Spleen (tissue), 7 donors: ENCODE measurements at regions not wholly inside any gene's neighbourhood (a gene's known extent, or its start where the extent isn't known, plus 50 kb on each side); places are given as distances from the start of the nearest gene placed in this dataset.

Experiments used
- CTCF ChIP-seq, 11 experiments: fragments of 200-600 bp in 7 of 11; fragments of 450-650 bp in 4 of 11; sonication (generic) in 4 of 11; IDR thresholded peaks in 8 of 11; conservative IDR thresholded peaks in 3 of 11; 1 replicate in 7 of 11; 2 replicates in 4 of 11; pipeline versions ENCODE4 v1.4.0 to v1.8.0; 2016 to 2021; ENCODE audit warnings: antibody characterized with exemption in 11 of 11, inconsistent platforms in 4 of 11, mild to moderate bottlenecking in 1 of 11
- POLR2A ChIP-seq, 3 donors: fragments of 450-650 bp; IDR thresholded peaks; one replicate each; pipeline ENCODE4 v1.5.1; 2017; ENCODE audit warnings: antibody characterized with exemption in 3 of 3, mild to moderate bottlenecking in 1 of 3
- POLR2AphosphoS5 ChIP-seq, 3 donors: sonication (generic); formaldehyde crosslinking; IDR thresholded peaks; one replicate each; pipeline ENCODE4 v1.5.1; 2017; ENCODE audit warnings: antibody characterized with exemption in 3 of 3
- donor health status: DM: no; HTN: no; CAD: no; lungs with moderate emphysema.
- donor health status: DM: no; HTN: no; CAD: no.
- donor health status: DM: no; HTN: no; CAD: no.

GRCh38 chr2:52882974-52883373, 884.6 kb upstream of the CHAC2 start:
- TF ChIP-seq POLR2A (IDR thresholded peaks at IDR 0.05) (no peak), CTCF (IDR thresholded peaks at IDR 0.05 in 8 of 11, conservative IDR thresholded peaks at IDR 0.05 in 3 of 11) (no peak), POLR2AphosphoS5 (IDR thresholded peaks at IDR 0.05) (no peak)
